Activated naive CD4-positive, alpha-beta T cell treated with anti-CD3 and anti-CD28 coated beads for 36 hours (primary cell): ENCODE measurements at regions not wholly inside any gene's neighbourhood (a gene's known extent, or its start where the extent isn't known, plus 50 kb on each side); places are given as distances from the start of the nearest gene placed in this dataset.
A peak's percentile ranks its signal among the peaks of the same experiment; 100 is the strongest.

Experiments
- CTCF ChIA-PET: fragments of 350-600 bp; sonication (Branson Sonifier 250); formaldehyde crosslinking; loops from one replicate; lab custom pipeline; 2021; ENCODE audit warnings: antibody characterized with exemption; lab: Charles Lee
- DNase-seq: peaks from one replicate; pipeline ENCODE4 v3.0.0-alpha.2; 2020
- H3K27ac Mint-ChIP-seq: one replicate; pipeline ENCODE4 v1.8.0; 2021; ENCODE audit warnings: mild to moderate bottlenecking, mixed read lengths
- H3K27me3 Mint-ChIP-seq: one replicate; pipeline ENCODE4 v1.8.0; 2021; ENCODE audit warnings: low read depth, mixed read lengths
- H3K36me3 Mint-ChIP-seq: one replicate; pipeline ENCODE4 v1.8.0; 2021; ENCODE audit warnings: low read depth, mixed read lengths
- H3K4me1 Mint-ChIP-seq: one replicate; pipeline ENCODE4 v1.8.0; 2021; ENCODE audit warnings: low read depth, mixed read lengths
- H3K4me3 Mint-ChIP-seq: one replicate; pipeline ENCODE4 v1.8.0; 2021; ENCODE audit warnings: mild to moderate bottlenecking, moderate library complexity, mixed read lengths
- H3K9me3 Mint-ChIP-seq: one replicate; pipeline ENCODE4 v1.8.0; 2021; ENCODE audit warnings: mixed read lengths
- intact Hi-C: fragments of 100-400 bp; cut with micrococcal nuclease; formaldehyde crosslinking; loops from one replicate; pipeline ENCODE4 v1.15.1; 2023

DNA sequence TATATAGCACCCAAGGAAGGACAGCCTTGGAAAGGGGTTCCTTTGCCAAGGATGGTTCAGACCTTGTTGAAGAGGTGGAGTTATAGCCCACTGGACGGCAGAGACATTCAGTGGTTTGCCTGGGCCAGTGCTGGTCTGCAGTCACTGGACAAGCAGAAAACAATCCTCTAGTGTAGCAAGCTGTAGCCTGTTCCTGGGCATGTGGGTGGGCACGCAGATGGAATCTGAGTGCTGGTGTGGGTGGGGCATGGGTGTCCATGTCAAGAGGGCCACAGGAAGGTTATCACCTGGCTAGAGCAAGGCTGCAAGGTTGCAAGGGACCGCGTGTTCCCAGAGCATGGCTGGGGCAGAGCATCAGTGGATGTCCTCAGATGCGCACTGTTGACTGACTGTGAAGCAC is 244.7 kb downstream of the PTPRU start:
- Mint-ChIP-seq H3K27me3 (peaks cover 17% of the 10 kb centered on the region), H3K27ac (no peak overlapping the region), H3K4me3 (no peak overlapping the region), H3K36me3 (no peaks in the 10 kb centered on the region), H3K4me1 (no peaks in the 10 kb centered on the region), H3K9me3 (no peaks in the 10 kb centered on the region)
- no peak for DNase-seq
- intact Hi-C loops, result no loop called here
- CTCF ChIA-PET, result no interaction called here

DNA sequence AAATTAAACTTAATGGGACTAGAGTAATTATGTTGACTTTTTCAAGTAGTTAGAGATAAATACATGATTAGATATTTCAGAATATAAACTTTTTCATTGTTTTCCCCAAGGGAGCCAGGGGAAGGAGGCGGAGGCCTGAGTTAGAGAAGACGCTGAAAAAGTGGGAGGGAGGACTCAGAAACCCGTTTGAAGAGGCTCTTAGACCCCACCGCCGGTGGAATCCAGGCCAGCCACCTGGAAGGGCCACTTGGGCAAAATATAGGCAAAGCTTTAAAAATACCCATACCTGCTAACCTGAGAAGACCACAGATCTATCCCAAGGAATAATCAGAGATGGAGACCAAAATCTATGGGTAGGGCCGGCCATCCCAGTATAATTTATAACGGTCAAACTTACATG is 242.6 kb downstream of the PTPRU start:
- Mint-ChIP-seq H3K36me3 (no peaks in the 10 kb centered on the region), H3K27me3 (peaks cover 28% of the 10 kb centered on the region), H3K27ac (no peak overlapping the region), H3K9me3 (no peaks in the 10 kb centered on the region), H3K4me1 (no peaks in the 10 kb centered on the region), H3K4me3 (no peak overlapping the region)
- intact Hi-C loops, result no loop called here
- DNase-seq, result no peak
- CTCF ChIA-PET, result no interaction called here

DNA sequence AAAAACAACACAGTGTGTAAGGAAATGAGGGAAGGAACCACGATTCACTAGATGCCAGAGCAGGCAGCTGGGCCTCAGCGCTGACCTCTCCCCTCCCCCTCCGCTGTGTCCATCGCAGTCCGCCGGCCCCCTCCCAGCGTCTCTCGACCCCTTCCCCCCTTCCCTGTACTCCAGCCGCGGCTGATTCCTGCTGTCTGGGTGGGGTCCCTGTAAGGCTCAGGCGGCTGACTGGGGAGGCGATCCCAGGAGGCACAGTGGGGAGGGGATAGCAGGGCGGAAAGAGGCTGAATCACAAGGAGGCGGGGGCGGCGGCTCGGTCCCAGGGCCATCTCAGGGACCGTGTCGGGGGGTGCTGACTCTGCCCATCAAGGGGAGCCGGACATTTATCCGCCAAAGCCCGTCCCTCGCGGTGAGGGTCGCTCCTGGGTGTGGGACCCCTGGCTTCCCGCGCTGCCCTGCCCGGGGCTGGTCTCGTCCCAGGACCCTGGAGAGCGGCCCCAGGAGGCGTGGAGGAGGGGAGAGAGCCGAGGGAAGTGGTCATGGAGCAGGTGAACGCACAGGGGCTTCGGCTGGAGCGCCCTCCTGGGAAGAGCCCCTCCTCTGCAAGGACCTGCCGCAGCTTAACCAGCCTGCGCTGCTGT is 241.9 kb downstream of the PTPRU start:
- H3K27ac Mint-ChIP-seq, result no peak overlapping the region
- no peaks in the 10 kb centered on the region for H3K4me1 Mint-ChIP-seq
- CTCF ChIA-PET, result no interaction called here
- H3K4me3 Mint-ChIP-seq, result no peak overlapping the region
- no peak for DNase-seq
- peaks cover 31% of the 10 kb centered on the region for H3K27me3 Mint-ChIP-seq
- intact Hi-C loops, result no loop called here
- no peaks in the 10 kb centered on the region for H3K9me3 Mint-ChIP-seq
- no peaks in the 10 kb centered on the region for H3K36me3 Mint-ChIP-seq

DNA sequence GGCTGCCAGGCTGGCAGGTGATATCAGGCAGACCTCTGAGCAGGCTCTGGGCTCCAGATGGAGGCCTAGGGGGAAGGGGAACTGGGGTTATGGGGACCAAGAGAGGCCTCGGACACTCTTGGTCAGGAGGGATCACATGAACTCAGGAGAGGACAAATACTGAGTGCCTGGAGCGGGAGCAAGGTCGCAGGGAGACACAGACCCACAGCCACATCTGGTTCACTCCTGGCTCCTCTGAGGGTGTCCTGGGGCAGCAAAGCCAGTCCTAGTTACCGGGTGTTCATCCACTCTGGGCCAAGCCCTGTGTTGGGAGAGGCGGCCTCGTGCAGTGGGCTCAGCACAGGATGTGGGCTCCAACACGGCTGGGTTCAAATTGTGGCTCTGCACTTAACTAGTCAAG is 239.0 kb downstream of the PTPRU start:
- intact Hi-C loops, result no loop called here
- Mint-ChIP-seq H3K27ac (no peak overlapping the region), H3K4me3 (no peak overlapping the region), H3K4me1 (no peaks in the 10 kb centered on the region), H3K9me3 (no peaks in the 10 kb centered on the region), H3K36me3 (no peaks in the 10 kb centered on the region), H3K27me3 (peaks cover 31% of the 10 kb centered on the region)
- no peak for DNase-seq
- CTCF ChIA-PET, result no interaction called here

DNA sequence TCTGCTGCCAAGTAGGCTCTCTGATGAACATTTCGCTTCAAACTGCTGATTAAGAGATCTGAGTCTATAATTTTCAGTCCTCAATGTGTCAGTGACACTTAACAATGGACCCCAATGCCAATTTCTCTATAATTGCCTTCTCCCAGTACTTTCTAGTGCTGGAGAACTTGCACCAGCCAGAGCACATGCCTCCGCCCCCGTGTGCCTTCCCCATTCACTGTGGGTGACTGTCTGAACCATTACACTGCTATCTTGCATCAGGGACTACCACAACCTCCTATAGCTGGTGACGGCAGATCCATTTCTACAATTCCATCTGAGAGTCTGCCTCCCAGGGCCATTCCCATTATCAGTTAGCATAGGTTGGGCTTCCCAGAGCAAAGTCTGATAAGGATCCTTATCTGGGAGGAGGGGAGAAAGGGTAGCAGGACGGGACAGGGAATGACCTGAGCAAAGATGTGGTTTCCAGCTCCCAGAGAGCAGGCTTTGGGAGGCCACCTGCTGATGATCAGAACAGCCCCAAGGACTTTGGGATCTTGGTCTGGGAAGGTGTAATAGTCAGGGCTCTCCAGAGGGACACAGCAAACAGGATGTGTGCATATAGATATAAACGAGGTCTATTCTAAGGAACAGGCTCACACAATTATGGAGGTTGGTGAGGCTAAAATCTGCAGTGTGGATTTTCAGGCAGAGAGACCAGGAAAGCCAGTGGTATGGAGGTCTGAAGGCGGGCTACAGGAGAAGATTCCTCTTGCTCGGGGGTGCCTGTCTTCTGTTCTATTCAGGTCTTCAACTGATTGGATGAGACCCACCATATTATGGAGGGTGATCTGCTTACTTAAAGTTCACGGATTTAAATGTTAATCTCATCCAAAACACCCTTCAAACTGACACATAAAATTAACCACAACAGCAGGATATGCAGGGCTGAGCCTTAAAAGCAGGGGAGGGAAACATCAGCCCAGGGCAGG is 238.2 kb downstream of the PTPRU start:
- Mint-ChIP-seq H3K27me3 (peaks cover 29% of the 10 kb centered on the region), H3K36me3 (no peaks in the 10 kb centered on the region), H3K4me1 (no peaks in the 10 kb centered on the region), H3K4me3 (no peak overlapping the region), H3K9me3 (no peaks in the 10 kb centered on the region), H3K27ac (no peak overlapping the region)
- intact Hi-C loops, result no loop called here
- DNase-seq, result no peak
- CTCF ChIA-PET, result no interaction called here

DNA sequence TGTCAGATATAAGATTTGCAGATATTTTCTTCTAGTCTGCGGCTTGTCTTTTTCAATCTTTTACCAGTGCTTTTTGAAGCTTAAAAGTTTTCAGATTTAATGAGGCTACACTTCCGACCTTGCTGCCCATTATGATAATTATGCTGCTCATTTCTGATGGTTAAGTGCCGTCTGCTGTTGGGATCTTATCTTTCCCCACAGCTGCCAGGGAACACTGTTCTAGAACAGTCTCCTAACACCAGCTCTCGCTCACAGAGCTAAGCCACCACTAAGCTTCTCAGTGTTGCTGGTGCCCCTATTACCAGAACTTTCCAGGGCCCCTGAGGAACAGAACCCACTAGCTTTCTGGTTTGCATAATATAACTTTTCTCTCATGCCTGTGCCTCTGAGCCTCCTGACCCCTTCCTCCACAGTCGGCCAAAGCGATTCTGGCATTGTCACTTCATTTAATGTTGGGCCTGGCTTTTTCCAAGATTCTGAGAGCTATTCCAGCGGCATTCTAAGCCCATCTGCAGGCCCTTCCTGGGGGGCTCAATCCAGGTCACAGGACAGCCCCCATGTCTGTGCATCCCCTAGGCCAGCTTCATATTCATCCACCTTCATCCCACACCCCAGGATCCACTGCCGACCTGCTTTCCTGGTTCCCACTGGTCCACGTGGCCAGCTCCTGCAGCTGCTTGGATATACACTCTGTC is 237.0 kb downstream of the PTPRU start:
- DNase-seq, result no peak
- no peak overlapping the region for H3K4me3 Mint-ChIP-seq
- H3K9me3 Mint-ChIP-seq, result no peaks in the 10 kb centered on the region
- CTCF ChIA-PET, result no interaction called here
- H3K36me3 Mint-ChIP-seq, result no peaks in the 10 kb centered on the region
- H3K27me3 Mint-ChIP-seq, result peaks cover 22% of the 10 kb centered on the region
- intact Hi-C loops, result no loop called here
- H3K27ac Mint-ChIP-seq, result peak overlapping the region; percentile 11
- no peaks in the 10 kb centered on the region for H3K4me1 Mint-ChIP-seq

DNA sequence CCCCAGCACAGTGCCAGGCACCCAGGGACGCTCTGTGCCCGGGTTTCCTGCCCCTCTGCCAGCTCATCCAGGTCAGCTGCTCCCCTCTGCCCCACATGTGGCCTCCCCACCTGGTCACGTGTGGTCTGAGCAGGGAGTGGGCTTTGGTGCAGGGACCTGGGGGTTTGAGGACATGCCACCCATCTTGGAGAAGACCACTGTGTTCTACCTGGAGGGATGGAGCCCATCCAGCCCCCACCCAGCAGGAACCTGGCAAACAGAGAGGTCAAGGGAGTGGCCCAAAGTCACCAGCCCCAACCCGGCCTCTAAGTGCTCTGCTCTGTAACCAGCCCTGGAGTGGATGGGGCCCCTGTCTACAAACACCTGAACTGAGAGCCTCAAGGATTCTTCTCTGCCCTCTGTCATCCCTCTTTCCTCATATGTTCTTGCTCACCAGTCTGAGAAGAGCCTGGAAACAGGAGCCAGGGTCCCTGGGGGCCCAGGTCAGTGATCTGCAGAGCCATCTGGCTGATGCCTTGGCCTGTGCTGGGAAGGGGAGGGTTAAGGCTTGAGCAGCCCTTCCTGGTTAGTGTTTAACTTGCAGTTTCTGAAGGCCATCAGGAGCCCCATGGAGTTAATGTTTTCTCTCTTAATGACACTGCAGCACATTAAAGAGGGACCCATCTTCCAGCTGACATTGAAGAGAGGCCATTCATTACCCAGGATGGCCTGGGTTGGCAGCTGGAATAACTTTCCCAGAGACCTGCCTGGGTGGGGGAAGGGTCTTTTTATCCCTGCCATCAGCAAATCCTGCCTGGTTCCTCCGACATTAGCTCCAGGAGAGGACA is 235.4 kb downstream of the PTPRU start:
- intact Hi-C loops, result no loop called here
- Mint-ChIP-seq H3K9me3 (no peaks in the 10 kb centered on the region), H3K4me3 (no peak overlapping the region), H3K4me1 (no peaks in the 10 kb centered on the region), H3K27me3 (peaks cover 21% of the 10 kb centered on the region), H3K36me3 (no peaks in the 10 kb centered on the region), H3K27ac (no peak overlapping the region)
- no peak for DNase-seq
- CTCF ChIA-PET, result no interaction called here

DNA sequence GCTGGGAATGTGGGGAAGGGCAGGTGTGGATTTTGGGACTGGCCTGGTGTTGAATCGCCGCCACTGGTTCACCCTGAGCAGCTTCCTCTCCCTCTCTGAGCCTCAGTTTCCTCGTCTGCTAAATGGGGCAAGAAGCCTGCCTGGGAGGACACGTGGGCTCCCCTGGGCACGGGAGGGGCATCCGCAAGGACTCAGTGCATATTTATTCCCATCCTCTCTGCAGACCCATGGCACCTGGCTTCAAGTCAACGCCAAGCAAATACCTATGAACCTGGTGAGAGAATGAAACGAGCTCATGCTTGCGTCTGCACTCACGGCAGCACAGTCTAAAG is 234.4 kb downstream of the PTPRU start:
- Mint-ChIP-seq H3K4me1 (no peaks in the 10 kb centered on the region), H3K36me3 (no peaks in the 10 kb centered on the region), H3K9me3 (no peaks in the 10 kb centered on the region), H3K27me3 (peaks cover 17% of the 10 kb centered on the region), H3K4me3 (no peak overlapping the region), H3K27ac (no peak overlapping the region)
- CTCF ChIA-PET, result no interaction called here
- intact Hi-C loops, result no loop called here
- DNase-seq, result no peak

DNA sequence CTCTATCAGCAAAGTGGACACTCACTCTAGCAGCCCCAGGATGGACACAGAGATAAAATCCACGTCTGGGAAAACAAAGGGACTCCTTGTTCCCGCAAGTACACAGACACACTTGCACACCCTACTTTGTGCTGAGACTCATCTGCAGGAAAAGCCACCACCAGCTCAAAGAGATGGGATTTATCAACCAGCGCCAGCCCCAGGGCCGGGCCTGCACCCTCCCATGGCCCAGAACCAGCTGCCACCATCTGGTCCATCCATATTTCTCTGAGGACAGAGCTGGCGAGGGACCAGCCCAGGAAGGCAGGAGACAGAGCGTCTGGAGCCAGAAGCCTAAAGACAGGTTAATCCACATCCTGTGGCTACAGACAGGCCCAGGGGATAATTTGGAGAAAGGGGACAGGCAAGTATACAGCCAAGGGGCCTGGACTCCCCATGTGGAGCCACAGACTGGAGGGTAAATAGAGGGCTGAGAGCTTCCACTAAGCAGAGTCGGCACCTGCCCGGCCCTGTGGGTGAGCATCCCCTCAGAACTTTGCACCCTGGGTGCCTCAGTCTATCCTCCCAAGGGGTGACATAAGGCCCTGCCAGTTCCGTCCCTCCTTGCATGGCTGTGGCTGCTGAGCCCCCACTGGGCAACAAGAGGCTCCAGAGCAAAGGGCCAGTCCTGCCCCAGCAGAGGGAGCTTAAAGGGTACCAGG is 233.9 kb downstream of the PTPRU start:
- Mint-ChIP-seq H3K27me3 (peaks cover 16% of the 10 kb centered on the region), H3K27ac (no peak overlapping the region), H3K36me3 (no peaks in the 10 kb centered on the region), H3K4me3 (no peak overlapping the region), H3K4me1 (no peaks in the 10 kb centered on the region), H3K9me3 (peaks cover 1% of the 10 kb centered on the region)
- intact Hi-C loops, result no loop called here
- no peak for DNase-seq
- CTCF ChIA-PET, result no interaction called here

DNA sequence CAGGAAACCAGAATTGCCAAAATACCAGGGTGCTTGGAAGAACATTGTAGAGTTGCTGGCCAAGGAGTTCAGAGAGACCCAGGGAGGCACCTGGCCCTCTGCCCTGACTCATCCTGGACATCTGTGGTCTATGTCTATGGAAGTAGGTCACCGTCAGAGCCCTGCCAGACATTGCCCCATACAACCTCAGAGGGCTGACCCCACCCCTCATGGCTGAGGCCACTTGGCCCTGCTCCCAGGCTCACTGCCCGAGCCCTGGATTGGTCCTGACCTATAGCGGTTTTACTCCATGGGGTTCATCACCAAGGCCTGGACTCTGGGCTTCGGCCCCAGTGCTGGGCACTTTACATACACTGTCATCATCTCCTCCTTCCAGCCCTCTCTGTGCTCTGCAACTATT is 233.1 kb downstream of the PTPRU start:
- Mint-ChIP-seq H3K9me3 (peaks cover 5% of the 10 kb centered on the region), H3K4me1 (no peaks in the 10 kb centered on the region), H3K4me3 (no peak overlapping the region), H3K27ac (no peak overlapping the region), H3K27me3 (peaks cover 9% of the 10 kb centered on the region), H3K36me3 (no peaks in the 10 kb centered on the region)
- CTCF ChIA-PET, result no interaction called here
- DNase-seq, result no peak
- intact Hi-C loops, result no loop called here

DNA sequence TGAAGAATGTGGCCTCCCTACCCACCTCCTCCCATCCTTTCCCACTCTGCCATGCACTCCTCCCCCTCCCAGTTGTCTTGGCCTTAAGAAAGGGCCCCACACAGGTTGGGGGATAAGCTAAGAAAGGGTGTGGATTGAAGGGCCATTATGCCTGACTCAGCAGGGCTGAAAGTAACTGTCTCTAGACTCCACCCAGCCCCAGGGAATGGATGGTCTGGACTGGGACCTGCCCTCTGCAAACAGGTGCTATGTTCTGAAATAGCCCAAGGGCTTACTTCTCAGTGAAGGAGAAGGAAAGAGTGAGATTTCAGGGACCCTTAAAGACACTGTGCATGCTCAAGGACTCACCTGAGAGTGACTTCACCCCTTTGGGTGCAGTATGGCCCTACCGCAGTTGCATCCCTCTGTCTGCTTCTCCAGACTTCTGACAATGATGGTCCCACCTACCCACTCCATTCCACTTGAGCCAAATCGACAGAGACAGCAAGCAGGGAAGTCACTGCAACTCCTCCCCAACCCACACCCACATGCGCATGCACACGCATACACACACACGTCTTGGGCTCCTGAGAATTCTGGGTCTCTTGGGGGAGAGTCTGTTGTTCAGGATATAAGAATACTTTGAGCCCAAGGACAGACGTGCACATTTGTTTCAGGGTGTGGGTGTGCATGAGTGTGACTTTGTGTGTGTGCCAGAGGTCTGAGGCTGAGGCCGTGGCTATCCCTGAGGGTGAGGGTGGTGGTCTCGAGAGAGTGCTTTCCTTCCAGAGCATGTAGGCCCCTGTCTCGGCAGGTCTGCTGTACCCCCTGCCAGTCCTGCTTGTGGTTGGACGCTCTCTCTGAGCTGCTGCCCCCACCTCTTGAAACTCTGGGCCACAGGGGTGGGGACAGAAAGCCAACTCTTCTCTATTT is 231.9 kb downstream of the PTPRU start:
- no peak overlapping the region for H3K4me3 Mint-ChIP-seq
- H3K27ac Mint-ChIP-seq, result no peak overlapping the region
- intact Hi-C loops, result no loop called here
- H3K9me3 Mint-ChIP-seq, result peaks cover 6% of the 10 kb centered on the region
- H3K27me3 Mint-ChIP-seq, result peaks cover 3% of the 10 kb centered on the region
- CTCF ChIA-PET, result no interaction called here
- H3K4me1 Mint-ChIP-seq, result no peaks in the 10 kb centered on the region
- no peak for DNase-seq
- H3K36me3 Mint-ChIP-seq, result no peaks in the 10 kb centered on the region
